ENCODE measurements at regions not wholly inside any gene's neighbourhood (a gene's known extent, or its start where the extent isn't known, plus 50 kb on each side); places are given as distances from the start of the nearest gene placed in this dataset.

GRCh38 chr5:107294211-107294550 is 376.6 kb downstream of the EFNA5 start:
- DNase-seq (ENCODE audit: low spot score in 2 of 2) = no peak
- no peaks in the 10 kb centered on the region for H3K27me3 ChIP-seq
- no peak for TF ChIP-seq CTCF (IDR thresholded peaks at IDR 0.05)
- H3K4me1 ChIP-seq = no peaks in the 10 kb centered on the region
- no peaks in the 10 kb centered on the region for H3K9me3 ChIP-seq
- no peaks in the 10 kb centered on the region for H3K36me3 ChIP-seq
- H3K4me3 ChIP-seq = no peak overlapping the region
- H3K27ac ChIP-seq = no peak overlapping the region
- intact Hi-C loops (cut with DNase I) = no loop called here

GRCh38 chr5:107293541-107294210 is 377.1 kb downstream of the EFNA5 start:
- H3K27me3 ChIP-seq = no peaks in the 10 kb centered on the region
- H3K9me3 ChIP-seq = no peaks in the 10 kb centered on the region
- H3K4me1 ChIP-seq = no peaks in the 10 kb centered on the region
- no peaks in the 10 kb centered on the region for H3K36me3 ChIP-seq
- no peak overlapping the region for H3K27ac ChIP-seq
- DNase-seq (ENCODE audit: low spot score in 2 of 2) = no peak
- no peak for TF ChIP-seq CTCF (IDR thresholded peaks at IDR 0.05)
- H3K4me3 ChIP-seq = no peak overlapping the region
- intact Hi-C loops (cut with DNase I) = no loop called here

- Histone ChIP-seq H3K9me3 (no peaks in the 10 kb centered on the region), H3K27me3 (no peaks in the 10 kb centered on the region), H3K4me1 (no peaks in the 10 kb centered on the region), H3K27ac (no peak overlapping the region), H3K36me3 (no peaks in the 10 kb centered on the region), H3K4me3 (no peak overlapping the region)
- no peak for TF ChIP-seq CTCF (IDR thresholded peaks at IDR 0.05)
- no peak for DNase-seq (ENCODE audit: low spot score in 2 of 2)
- intact Hi-C loops (cut with DNase I) = no loop called here
These were observed 378.9 kb downstream of the EFNA5 start for GRCh38 chr5:107291866-107292265.

GRCh38 chr5:107290780-107291398 is 379.8 kb downstream of the EFNA5 start:
- intact Hi-C loops (cut with DNase I) = no loop called here
- Histone ChIP-seq H3K36me3 (no peaks in the 10 kb centered on the region), H3K4me3 (no peak overlapping the region), H3K27ac (no peak overlapping the region), H3K27me3 (no peaks in the 10 kb centered on the region), H3K4me1 (no peaks in the 10 kb centered on the region), H3K9me3 (no peaks in the 10 kb centered on the region)
- no peak for DNase-seq (ENCODE audit: low spot score in 2 of 2)
- no peak for TF ChIP-seq CTCF (IDR thresholded peaks at IDR 0.05)

GRCh38 chr5:107289030-107289714 is 381.6 kb downstream of the EFNA5 start:
- intact Hi-C loops (cut with DNase I) = no loop called here
- Histone ChIP-seq H3K9me3 (no peaks in the 10 kb centered on the region), H3K27ac (no peak overlapping the region), H3K27me3 (no peaks in the 10 kb centered on the region), H3K4me3 (no peak overlapping the region), H3K36me3 (no peaks in the 10 kb centered on the region), H3K4me1 (no peaks in the 10 kb centered on the region)
- no peak for TF ChIP-seq CTCF (IDR thresholded peaks at IDR 0.05)
- no peak for DNase-seq (ENCODE audit: low spot score in 2 of 2)

All from ascending aorta (tissue), 2 donors.